Mononuclear cell (primary cell): ENCODE measurements at regions not wholly inside any gene's neighbourhood (a gene's known extent, or its start where the extent isn't known, plus 50 kb on each side); places are given as distances from the start of the nearest gene placed in this dataset.

ENCODE experiments used
- H3K27me3 ChIP-seq: 2 replicates; pipeline ENCODE4 v1.6.0; 2011; ENCODE audit warnings: low read length, control low read depth; ENCODE audit not compliant: insufficient read depth
- H3K4me1 ChIP-seq: 2 replicates; pipeline ENCODE4 v1.5.1; 2011; ENCODE audit warnings: mild to moderate bottlenecking, low read length, control low read depth; ENCODE audit not compliant: insufficient read depth
- H3K4me3 ChIP-seq: 2 replicates; pipeline ENCODE4 v1.5.1; 2011; ENCODE audit warnings: mild to moderate bottlenecking, low read length, moderate library complexity
- H3K9me3 ChIP-seq: 2 replicates; pipeline ENCODE4 v1.5.1; 2011; ENCODE audit warnings: low read depth, mild to moderate bottlenecking, control low read depth, low read length

DNA sequence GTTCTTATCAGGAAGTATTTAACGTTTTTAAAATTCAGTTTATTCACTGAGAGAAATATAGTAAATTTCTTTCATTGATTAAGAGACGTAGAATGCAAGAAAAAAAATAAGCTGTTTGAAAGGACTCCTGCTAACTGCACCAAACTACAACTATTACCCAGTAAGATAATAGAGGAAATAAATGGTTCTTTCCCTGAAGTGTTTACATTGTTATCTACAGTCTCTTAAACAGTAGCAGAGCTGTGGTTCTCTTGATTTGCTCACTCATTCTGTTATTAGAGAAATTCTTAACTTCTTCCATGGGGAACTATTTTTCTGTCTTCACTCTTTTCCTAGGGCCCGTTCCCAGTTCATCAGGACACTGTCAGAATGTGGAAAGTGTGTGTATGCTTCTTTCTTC lies 973.0 kb downstream of the KCNJ2 start:
- Histone ChIP-seq H3K27me3 (no peaks in the 10 kb centered on the region), H3K9me3 (no peaks in the 10 kb centered on the region), H3K4me3 (no peak overlapping the region), H3K4me1 (no peaks in the 10 kb centered on the region)

DNA sequence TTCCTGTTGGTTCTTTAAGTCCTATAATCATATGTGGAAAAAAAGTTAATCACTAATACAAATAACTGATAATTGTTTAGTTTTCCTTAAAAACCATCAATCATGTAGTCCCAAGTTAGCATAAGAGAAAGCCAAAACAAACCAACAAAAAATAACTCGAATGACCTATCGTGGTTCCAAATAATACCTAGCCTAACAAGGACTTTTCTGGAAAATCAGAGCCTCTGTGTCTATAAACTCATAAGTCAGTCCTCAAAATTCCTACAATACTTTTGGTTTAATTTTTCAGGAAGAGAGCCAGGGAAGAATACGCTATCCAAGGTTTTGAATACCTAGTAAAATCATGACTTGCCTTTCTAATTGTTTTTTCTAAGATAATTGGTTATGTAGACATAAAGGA lies 975.3 kb upstream of the SOX9 start:
- Histone ChIP-seq H3K4me3 (no peak overlapping the region), H3K4me1 (no peaks in the 10 kb centered on the region), H3K9me3 (no peaks in the 10 kb centered on the region), H3K27me3 (no peaks in the 10 kb centered on the region)

DNA sequence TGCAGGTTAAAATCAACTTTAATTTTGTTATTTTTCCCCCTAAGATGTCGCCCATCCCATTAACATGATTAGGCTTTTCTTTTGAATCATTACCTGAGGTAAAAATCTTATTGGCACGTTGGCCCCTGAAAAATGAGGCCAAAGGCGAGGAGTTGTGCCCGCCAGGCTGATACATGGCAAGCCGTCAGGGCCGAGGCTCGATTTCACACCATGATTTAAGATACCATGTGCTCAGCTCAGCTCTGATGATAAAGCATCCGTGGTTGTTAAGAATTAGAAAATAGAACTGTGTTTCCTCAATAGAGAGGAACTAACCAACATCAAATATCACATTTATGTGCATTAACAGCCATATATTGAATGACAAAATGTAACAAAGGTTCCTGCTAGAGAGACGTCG lies 972.9 kb upstream of the SOX9 start:
- no peaks in the 10 kb centered on the region for H3K4me1 ChIP-seq
- no peak overlapping the region for H3K4me3 ChIP-seq
- H3K27me3 ChIP-seq = no peaks in the 10 kb centered on the region
- H3K9me3 ChIP-seq = no peaks in the 10 kb centered on the region

DNA sequence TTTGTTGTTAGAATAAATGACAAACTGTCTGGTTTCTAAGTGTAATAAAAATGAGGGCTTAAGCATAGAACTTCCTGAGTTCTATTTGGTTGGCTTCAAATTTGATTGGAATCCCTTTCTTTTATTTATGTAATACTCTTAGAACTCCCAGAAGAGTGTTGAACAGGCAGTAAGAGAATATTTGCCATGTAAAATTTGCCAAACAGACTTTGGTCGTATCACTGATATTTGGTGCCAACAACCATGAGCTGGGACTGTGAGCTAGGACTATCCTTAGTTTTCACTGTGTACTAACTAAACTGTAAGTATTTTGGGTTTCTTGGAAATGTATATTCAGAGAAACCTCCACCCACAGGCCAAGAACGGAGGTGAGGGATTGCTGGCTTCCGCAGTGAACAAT lies 971.2 kb upstream of the SOX9 start:
- no peaks in the 10 kb centered on the region for H3K27me3 ChIP-seq
- no peak overlapping the region for H3K4me3 ChIP-seq
- H3K4me1 ChIP-seq = no peaks in the 10 kb centered on the region
- H3K9me3 ChIP-seq = no peaks in the 10 kb centered on the region

DNA sequence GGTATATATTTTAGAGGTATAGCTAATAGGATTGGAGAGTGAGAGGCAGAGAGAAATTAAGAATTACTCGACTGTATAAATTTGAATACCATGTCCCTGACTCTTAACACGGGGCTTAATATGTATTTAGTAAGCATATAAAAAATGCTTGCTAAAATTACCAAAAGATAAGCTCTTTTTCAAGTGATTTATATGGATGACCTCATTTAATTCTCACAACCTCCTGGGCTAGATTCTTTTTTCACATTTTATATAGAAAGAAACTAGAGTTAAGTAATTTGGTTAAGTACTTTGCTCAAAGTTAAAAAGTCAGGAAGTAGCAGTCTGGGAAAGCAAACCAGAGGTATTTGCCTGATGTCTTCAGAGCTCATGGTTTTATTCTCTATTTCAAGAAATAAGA lies 963.5 kb upstream of the SOX9 start:
- no peaks in the 10 kb centered on the region for H3K27me3 ChIP-seq
- H3K4me3 ChIP-seq = no peak overlapping the region
- no peaks in the 10 kb centered on the region for H3K9me3 ChIP-seq
- H3K4me1 ChIP-seq = no peaks in the 10 kb centered on the region

DNA sequence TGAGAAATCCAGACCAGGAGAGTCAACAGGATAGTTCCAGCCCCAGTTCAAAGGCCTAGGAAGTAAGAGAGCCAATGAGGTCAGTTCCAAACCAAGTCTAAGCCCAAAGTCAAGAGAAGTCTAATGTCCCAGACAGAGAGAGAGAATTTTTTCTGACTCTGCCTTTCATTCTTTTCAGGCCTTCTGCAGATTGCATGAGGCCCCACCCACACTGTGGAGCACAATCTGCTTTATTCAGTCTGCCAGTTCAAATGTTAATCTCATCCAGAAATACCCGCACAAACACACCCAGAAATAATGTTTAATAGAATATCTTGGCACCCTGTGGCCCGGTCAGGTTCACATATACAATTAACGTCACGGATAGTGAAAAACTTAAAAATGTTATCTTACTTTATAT lies 962.4 kb upstream of the SOX9 start:
- Histone ChIP-seq H3K27me3 (no peaks in the 10 kb centered on the region), H3K9me3 (no peaks in the 10 kb centered on the region), H3K4me3 (no peak overlapping the region), H3K4me1 (no peaks in the 10 kb centered on the region)

DNA sequence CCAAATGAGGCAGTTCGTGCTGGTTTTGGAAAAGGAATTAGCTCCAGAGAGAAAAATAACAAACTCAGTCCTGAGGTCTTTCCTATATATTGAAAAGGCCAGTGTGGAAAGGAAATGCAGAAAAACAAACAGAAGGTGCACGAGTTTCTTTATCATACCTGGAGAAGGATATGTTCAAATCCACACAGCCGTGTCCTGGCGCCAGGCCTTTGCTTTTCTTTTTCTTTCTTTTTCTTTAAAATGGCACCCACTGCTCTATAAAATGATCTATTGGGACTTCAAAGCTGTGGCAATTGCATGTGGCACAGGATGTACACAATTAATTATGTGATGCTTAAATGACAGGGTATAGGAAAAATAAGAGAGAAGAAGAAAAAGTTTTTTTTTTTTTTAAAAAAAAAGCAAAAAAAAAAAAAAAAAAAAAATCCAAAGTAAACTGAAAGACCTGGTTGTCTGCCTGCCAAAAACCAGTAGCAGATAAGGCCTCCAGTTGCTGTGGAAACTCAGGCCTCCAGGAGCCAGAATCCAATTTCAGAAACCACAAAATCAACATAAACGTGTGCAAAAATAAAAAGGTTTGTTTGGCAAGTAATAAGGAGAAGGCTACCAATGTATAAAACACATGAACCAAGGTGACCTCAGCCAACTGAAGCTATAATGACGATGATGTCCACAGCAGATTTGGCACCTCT lies 957.6 kb upstream of the SOX9 start:
- Histone ChIP-seq H3K4me3 (no peak overlapping the region), H3K27me3 (no peaks in the 10 kb centered on the region)

DNA sequence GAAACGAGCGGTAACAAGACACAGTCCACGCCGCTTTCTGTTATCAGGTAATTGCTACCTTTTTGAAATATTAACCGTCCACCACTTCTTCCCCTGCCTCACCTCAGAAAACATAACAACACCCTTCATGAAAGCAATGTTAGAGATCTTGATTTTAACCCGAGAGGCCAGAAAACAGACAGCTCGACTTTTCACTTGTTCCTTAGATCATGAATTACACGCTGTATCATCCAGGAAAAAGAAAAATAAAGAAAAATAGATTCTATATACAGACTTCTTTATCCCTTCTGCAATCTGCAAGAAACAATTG lies 957.1 kb upstream of the SOX9 start:
- Histone ChIP-seq H3K27me3 (no peaks in the 10 kb centered on the region), H3K9me3 (no peaks in the 10 kb centered on the region), H3K4me1 (no peaks in the 10 kb centered on the region), H3K4me3 (no peak overlapping the region)

More for the DNA sequence above, 957.6 kb upstream of the SOX9 start:
- Histone ChIP-seq H3K9me3 (no peaks in the 10 kb centered on the region), H3K4me1 (no peaks in the 10 kb centered on the region)

DNA sequence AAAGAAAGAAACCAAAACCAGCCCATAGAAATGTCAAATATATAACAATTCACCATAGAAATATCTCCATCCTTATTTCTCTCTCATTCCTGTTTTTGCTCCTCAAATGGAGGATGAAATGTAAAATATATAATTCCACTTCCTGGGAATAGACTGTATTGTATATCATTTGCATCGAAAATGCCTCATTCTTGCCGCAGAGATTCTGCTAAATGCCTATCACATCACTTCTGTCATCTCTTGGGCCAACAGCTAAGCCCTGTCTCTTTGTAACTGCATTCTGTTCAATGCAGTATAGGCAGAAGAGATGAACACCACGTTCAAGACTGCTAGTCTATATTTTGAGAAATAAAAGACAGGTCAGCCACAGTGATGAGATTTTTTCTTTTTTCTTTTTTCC lies 956.3 kb upstream of the SOX9 start:
- no peaks in the 10 kb centered on the region for H3K9me3 ChIP-seq
- H3K27me3 ChIP-seq = no peaks in the 10 kb centered on the region
- no peak overlapping the region for H3K4me3 ChIP-seq
- H3K4me1 ChIP-seq = no peaks in the 10 kb centered on the region

DNA sequence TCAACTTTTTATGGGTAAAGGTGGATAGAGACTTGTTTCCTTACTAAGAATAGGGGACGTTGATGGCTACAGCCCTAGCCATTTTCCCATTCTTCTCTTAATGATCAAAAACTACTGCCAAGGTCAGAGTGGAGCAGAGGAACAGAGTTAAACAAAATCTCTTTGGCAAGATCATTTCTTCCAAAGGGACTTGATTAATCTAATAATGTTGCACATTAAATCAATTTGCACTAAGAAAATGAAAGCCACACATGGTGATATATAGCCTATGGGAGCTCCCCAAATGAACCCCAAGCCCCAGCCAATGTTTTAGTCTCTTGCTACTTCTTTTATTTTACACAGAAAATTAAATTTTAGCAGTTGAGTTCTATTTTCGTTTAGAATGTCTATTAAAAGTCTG lies 954.5 kb upstream of the SOX9 start:
- Histone ChIP-seq H3K9me3 (no peaks in the 10 kb centered on the region), H3K4me3 (no peak overlapping the region), H3K4me1 (no peaks in the 10 kb centered on the region), H3K27me3 (no peaks in the 10 kb centered on the region)

DNA sequence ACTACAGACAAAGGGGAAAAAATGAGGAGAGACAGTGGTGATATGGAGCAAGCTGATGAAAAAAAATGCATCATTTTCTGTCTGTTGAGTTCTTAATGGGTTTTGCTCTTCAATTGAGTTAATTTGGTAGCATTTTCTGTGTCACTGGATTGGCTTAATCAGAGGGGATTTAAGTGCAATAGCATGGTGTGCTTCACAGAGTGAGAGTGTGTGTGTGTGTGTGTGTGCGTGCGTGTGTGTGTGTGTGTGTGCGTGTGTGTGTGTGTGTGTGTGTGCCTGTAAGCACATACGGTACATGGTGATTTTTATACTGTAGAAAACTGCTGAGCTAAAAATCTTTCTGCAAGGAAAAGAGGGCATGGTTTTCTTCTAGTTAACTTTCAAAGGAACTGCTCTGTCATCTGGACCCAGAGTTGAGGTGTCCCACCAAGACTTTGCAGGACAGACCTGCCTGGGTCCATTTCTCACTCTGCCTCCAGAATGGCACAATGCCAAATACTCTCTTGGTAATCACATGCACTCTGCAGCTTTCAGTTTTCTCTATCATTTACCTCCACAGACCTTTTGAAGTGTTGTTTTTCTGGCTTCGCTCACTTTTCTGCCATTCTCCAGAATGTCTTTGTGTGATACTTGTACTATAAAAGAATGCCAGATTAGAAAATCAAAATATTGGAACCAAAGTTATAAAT lies 952.6 kb upstream of the SOX9 start:
- no peaks in the 10 kb centered on the region for H3K27me3 ChIP-seq
- H3K4me1 ChIP-seq = no peaks in the 10 kb centered on the region
- H3K9me3 ChIP-seq = no peaks in the 10 kb centered on the region
- no peak overlapping the region for H3K4me3 ChIP-seq

DNA sequence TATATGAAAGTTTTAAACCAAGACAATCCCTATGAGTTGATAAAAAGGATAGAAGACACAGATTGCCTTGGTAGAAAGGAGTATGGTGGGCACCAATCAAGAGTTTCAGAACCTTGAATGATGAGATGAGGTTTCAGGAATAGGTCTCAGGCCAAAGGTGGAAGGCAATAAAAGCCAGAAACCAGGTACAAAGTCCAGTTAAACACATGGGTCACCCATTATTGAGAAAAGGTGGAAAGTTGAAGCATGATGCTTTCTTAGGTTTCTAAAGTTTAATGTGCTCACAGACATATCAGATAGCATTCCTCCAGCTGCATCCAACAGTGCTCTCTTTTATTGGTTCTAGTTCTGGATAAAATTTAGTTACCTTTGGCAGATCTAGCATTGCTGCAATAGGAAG lies 950.8 kb upstream of the SOX9 start:
- H3K9me3 ChIP-seq = no peaks in the 10 kb centered on the region
- no peak overlapping the region for H3K4me3 ChIP-seq
- no peaks in the 10 kb centered on the region for H3K27me3 ChIP-seq
- no peaks in the 10 kb centered on the region for H3K4me1 ChIP-seq

DNA sequence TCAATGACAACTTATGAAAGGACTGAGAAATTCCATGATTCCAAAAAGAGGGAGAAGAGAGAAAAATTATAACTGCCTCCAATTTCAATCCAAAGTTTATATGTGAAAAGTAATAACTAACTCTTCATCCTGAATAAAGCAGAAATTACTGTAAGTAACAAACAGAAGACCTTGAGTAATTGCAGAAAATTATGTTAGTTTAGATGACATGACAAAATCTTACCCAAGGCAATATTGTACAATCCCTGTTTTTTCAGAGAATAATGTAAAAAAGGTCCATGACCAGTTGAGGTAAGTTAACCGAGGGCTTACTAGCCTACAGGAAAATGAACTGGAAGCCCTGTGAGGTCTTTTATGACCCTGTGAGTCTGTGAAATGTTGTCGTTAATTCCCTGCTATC lies 949.5 kb upstream of the SOX9 start:
- no peaks in the 10 kb centered on the region for H3K4me1 ChIP-seq
- no peaks in the 10 kb centered on the region for H3K9me3 ChIP-seq
- H3K27me3 ChIP-seq = no peaks in the 10 kb centered on the region
- no peak overlapping the region for H3K4me3 ChIP-seq

DNA sequence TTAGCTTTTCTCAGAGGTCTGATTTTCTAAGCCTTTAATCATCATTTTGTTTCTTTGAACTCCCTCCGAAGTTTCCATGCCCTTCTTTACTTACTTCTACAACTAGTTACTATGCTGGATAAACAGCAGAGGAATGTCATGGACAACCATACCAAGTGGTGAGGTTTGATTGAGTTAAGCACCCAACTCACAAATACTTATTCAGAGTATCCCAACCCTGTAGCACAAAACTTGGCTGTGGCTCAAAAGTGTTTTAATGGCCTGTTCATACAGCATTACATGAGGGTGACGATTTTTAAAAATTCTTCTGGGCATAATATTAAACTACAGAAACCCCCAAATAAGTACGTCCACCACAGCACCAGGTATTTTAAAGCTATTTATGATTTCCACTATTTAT lies 946.8 kb upstream of the SOX9 start:
- H3K4me1 ChIP-seq = no peaks in the 10 kb centered on the region
- H3K4me3 ChIP-seq = no peak overlapping the region
- H3K9me3 ChIP-seq = no peaks in the 10 kb centered on the region
- H3K27me3 ChIP-seq = no peaks in the 10 kb centered on the region

DNA sequence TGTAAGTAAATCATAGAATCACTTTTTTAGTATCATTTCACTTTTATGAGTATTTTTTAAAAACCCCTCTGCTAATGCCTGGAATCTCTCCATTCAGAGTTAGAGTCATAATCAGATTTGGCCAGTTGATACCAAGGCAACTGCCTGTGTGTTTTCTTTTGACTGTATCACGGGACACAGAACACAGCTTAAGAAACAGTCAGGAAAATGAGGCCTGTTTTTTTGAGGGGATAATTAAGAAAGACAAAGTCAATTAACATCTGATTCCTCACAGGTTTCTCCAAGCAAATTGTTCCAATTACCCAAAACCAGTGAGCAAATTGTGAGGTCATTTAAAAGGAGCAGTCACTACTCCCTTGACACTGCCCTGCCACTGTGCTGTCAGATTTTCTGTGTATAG lies 944.5 kb upstream of the SOX9 start:
- Histone ChIP-seq H3K4me1 (no peaks in the 10 kb centered on the region), H3K4me3 (no peak overlapping the region), H3K27me3 (no peaks in the 10 kb centered on the region), H3K9me3 (no peaks in the 10 kb centered on the region)

DNA sequence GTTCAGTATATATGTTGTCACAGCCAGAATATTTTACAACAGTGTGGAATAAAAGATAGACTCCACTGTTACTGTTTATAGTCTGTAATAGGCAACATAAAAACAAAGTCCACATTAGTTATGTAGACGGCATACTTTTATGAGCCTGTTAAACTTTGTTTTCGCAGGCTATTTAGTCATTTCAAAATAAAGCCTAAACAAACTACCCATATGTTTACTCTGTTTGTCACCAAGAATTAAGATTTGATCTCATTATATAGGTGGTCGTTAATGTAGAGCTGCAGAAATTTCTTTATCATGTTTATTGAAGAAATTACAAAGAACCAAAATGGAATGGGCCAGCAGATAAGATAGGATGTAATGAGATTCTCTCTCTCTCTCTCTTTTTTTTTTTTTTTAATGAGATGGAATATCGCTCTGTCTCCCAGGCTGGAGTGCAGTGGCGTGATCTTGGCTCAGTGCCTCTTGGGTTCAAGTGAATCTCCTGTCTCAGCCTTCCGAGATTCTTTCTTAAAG lies 943.8 kb upstream of the SOX9 start:
- Histone ChIP-seq H3K4me1 (no peaks in the 10 kb centered on the region), H3K27me3 (no peaks in the 10 kb centered on the region)

More for the DNA sequence above, 943.8 kb upstream of the SOX9 start:
- H3K9me3 ChIP-seq = no peaks in the 10 kb centered on the region
- H3K4me3 ChIP-seq = no peak overlapping the region
